Neural cell (in vitro differentiated cells): ENCODE measurements at regions not wholly inside any gene's neighbourhood (a gene's known extent, or its start where the extent isn't known, plus 50 kb on each side); places are given as distances from the start of the nearest gene placed in this dataset.

Source experiments
- EP300 ChIP-seq: fragments of 450-650 bp; conservative IDR thresholded peaks from 2 replicates; pipeline ENCODE4 v1.6.1; 2014; ENCODE audit warnings: antibody characterized with exemption, mild to moderate bottlenecking, moderate library complexity; ENCODE audit not compliant: poor library complexity, severe bottlenecking
- EZH2 ChIP-seq: fragments of 200-600, 300-800 bp; shearing (Covaris generic), sonication (generic); IDR thresholded peaks from 2 replicates; pipeline ENCODE4 v1.6.1; 2014; ENCODE audit warnings: antibody characterized with exemption, low read length, borderline replicate concordance, mild to moderate bottlenecking; ENCODE audit not compliant: insufficient read depth, poor library complexity, severe bottlenecking
- MXI1 ChIP-seq: fragments of 450-650 bp; conservative IDR thresholded peaks from 2 replicates; pipeline ENCODE4 v1.6.1; 2014; ENCODE audit warnings: antibody characterized with exemption, mild to moderate bottlenecking; ENCODE audit not compliant: poor library complexity, severe bottlenecking
- TF ChIP-seq, protein P1 (sequence below): fragments of 450-650 bp; IDR thresholded peaks from 2 replicates; pipeline ENCODE4 v1.5.1; 2014; ENCODE audit warnings: antibody characterized with exemption, mild to moderate bottlenecking, moderate library complexity; ENCODE audit not compliant: poor library complexity, severe bottlenecking
- TF ChIP-seq, protein P2 (sequence below): IDR thresholded peaks from 2 replicates; pipeline ENCODE4 v1.6.1; 2012; ENCODE audit warnings: borderline replicate concordance

DNA sequence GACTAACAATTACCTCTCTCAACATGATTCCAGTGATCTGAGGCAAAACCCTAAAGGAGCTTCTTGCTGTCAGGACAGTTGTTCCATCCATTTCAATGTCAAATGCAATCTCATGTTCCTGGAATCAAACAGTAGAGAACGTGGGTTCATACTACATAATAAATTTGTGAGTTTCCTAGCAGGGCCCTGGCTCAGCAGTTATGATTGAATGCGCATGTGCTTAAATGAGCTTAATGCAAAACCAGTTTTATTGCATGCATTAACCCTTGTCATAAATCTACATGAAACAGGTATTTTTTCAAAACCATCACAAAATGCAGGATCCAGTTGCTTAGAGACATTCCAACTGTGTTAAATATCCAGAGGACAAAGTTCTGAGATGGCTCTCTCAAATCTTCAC, 225.4 kb upstream of the TMEM72 start:
- TF ChIP-seq, protein P1, sequence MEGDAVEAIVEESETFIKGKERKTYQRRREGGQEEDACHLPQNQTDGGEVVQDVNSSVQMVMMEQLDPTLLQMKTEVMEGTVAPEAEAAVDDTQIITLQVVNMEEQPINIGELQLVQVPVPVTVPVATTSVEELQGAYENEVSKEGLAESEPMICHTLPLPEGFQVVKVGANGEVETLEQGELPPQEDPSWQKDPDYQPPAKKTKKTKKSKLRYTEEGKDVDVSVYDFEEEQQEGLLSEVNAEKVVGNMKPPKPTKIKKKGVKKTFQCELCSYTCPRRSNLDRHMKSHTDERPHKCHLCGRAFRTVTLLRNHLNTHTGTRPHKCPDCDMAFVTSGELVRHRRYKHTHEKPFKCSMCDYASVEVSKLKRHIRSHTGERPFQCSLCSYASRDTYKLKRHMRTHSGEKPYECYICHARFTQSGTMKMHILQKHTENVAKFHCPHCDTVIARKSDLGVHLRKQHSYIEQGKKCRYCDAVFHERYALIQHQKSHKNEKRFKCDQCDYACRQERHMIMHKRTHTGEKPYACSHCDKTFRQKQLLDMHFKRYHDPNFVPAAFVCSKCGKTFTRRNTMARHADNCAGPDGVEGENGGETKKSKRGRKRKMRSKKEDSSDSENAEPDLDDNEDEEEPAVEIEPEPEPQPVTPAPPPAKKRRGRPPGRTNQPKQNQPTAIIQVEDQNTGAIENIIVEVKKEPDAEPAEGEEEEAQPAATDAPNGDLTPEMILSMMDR: no peak
- TF ChIP-seq EZH2: no peak
- TF ChIP-seq, protein P2, sequence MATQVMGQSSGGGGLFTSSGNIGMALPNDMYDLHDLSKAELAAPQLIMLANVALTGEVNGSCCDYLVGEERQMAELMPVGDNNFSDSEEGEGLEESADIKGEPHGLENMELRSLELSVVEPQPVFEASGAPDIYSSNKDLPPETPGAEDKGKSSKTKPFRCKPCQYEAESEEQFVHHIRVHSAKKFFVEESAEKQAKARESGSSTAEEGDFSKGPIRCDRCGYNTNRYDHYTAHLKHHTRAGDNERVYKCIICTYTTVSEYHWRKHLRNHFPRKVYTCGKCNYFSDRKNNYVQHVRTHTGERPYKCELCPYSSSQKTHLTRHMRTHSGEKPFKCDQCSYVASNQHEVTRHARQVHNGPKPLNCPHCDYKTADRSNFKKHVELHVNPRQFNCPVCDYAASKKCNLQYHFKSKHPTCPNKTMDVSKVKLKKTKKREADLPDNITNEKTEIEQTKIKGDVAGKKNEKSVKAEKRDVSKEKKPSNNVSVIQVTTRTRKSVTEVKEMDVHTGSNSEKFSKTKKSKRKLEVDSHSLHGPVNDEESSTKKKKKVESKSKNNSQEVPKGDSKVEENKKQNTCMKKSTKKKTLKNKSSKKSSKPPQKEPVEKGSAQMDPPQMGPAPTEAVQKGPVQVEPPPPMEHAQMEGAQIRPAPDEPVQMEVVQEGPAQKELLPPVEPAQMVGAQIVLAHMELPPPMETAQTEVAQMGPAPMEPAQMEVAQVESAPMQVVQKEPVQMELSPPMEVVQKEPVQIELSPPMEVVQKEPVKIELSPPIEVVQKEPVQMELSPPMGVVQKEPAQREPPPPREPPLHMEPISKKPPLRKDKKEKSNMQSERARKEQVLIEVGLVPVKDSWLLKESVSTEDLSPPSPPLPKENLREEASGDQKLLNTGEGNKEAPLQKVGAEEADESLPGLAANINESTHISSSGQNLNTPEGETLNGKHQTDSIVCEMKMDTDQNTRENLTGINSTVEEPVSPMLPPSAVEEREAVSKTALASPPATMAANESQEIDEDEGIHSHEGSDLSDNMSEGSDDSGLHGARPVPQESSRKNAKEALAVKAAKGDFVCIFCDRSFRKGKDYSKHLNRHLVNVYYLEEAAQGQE: no peak
- no peak for TF ChIP-seq MXI1
- no peak for TF ChIP-seq EP300
